ENCODE measurements at regions not wholly inside any gene's neighbourhood (a gene's known extent, or its start where the extent isn't known, plus 50 kb on each side); places are given as distances from the start of the nearest gene placed in this dataset.
"Not testable (repeated sequence)": the region's sequence is repeated elsewhere in the genome, so short reads cannot be mapped to it uniquely, and the experiment has no call there.

GRCh38 chr13:52211416-52211776 lies 52.0 kb upstream of the NEK3 start:
- ATAC-seq; H3K27ac Mint-ChIP-seq; H3K4me3 Mint-ChIP-seq; H3K27me3 Mint-ChIP-seq (ENCODE audit: low read depth); CTCF ChIA-PET; H3K36me3 Mint-ChIP-seq; DNase-seq (ENCODE audit: low spot score); POLR2A ChIA-PET; H3K9me3 Mint-ChIP-seq: not testable (repeated sequence)
- peaks cover 10% of the 10 kb centered on the region for H3K4me1 Mint-ChIP-seq

- CTCF ChIA-PET = interaction anchor here (0.6 kb wide), 1 partner anchor 50 kb away, joined by 3 read pairs; no protein-coding TSS in a partner anchor
- POLR2A ChIA-PET; ATAC-seq; H3K9me3 Mint-ChIP-seq; H3K4me3 Mint-ChIP-seq; H3K27me3 Mint-ChIP-seq (ENCODE audit: low read depth); DNase-seq (ENCODE audit: low spot score); H3K36me3 Mint-ChIP-seq; H3K27ac Mint-ChIP-seq: not testable (repeated sequence)
- H3K4me1 Mint-ChIP-seq = peaks cover 10% of the 10 kb centered on the region
Measured at GRCh38 chr13:52210564-52211415, 51.4 kb upstream of the NEK3 start.
